Nucleus accumbens (tissue), 56 donors: ENCODE measurements at regions not wholly inside any gene's neighbourhood (a gene's known extent, or its start where the extent isn't known, plus 50 kb on each side); places are given as distances from the start of the nearest gene placed in this dataset.
"Not testable (repeated sequence)": the region's sequence is repeated elsewhere in the genome, so short reads cannot be mapped to it uniquely, and the experiment has no call there.

Experiments
- DNase-seq, 56 donors: peaks; one replicate each; lab custom pipeline; 2025; lab: John Stamatoyannopoulos, UW

- no peak for DNase-seq
Observed at GRCh38 chr12:76652402-76652801, 92.8 kb upstream of the OSBPL8 start.

- no peak for DNase-seq
Observed at GRCh38 chr12:76653342-76653741, 93.8 kb upstream of the OSBPL8 start.

- no peak for DNase-seq
Observed at GRCh38 chr12:76664731-76665130, 99.2 kb upstream of the ZDHHC17 start.

GRCh38 chr12:76666290-76666835 lies 97.6 kb upstream of the ZDHHC17 start:
- DNase-seq: no peak

GRCh38 chr12:76669981-76670380 lies 93.9 kb upstream of the ZDHHC17 start:
- DNase-seq: no peak

- DNase-seq: no peak
Observed at GRCh38 chr12:76670776-76671175, 93.1 kb upstream of the ZDHHC17 start.

GRCh38 chr12:76674669-76675315 lies 89.1 kb upstream of the ZDHHC17 start:
- DNase-seq: no peak

GRCh38 chr12:76676261-76676660 lies 87.7 kb upstream of the ZDHHC17 start:
- not testable (repeated sequence) for DNase-seq

GRCh38 chr12:76678992-76679391 lies 84.9 kb upstream of the ZDHHC17 start:
- no peak for DNase-seq

GRCh38 chr12:76679778-76680177 lies 84.1 kb upstream of the ZDHHC17 start:
- DNase-seq: no peak

GRCh38 chr12:76680940-76681339 lies 83.0 kb upstream of the ZDHHC17 start:
- DNase-seq: no peak

GRCh38 chr12:76685246-76685678 lies 78.7 kb upstream of the ZDHHC17 start:
- peak in 41 of 56 donors; percentile 4 to 70 (median 26) for DNase-seq

- no peak for DNase-seq
Observed at GRCh38 chr12:76687981-76688380, 75.9 kb upstream of the ZDHHC17 start.

GRCh38 chr12:76688631-76689030 lies 75.3 kb upstream of the ZDHHC17 start:
- DNase-seq: no peak

GRCh38 chr12:76690921-76691700 lies 72.8 kb upstream of the ZDHHC17 start:
- no peak for DNase-seq

GRCh38 chr12:76692846-76693245 lies 71.1 kb upstream of the ZDHHC17 start:
- no peak for DNase-seq

GRCh38 chr12:76694369-76694768 lies 69.5 kb upstream of the ZDHHC17 start:
- peak in 5 of 56 donors; percentile 3 to 32 (median 8) for DNase-seq

- no peak for DNase-seq
Observed at GRCh38 chr12:76696186-76696585, 67.7 kb upstream of the ZDHHC17 start.

GRCh38 chr12:76697849-76698248 lies 66.1 kb upstream of the ZDHHC17 start:
- no peak for DNase-seq

GRCh38 chr12:76698316-76698715 lies 65.6 kb upstream of the ZDHHC17 start:
- no peak for DNase-seq

GRCh38 chr12:76698966-76699365 lies 64.9 kb upstream of the ZDHHC17 start:
- DNase-seq: no peak

- DNase-seq: peak in 4 of 56 donors; percentile 4 to 8 (median 6)
Observed at GRCh38 chr12:76701690-76702089, 62.2 kb upstream of the ZDHHC17 start.
